Fibroblast of skin of right biceps (primary cell): ENCODE measurements at regions not wholly inside any gene's neighbourhood (a gene's known extent, or its start where the extent isn't known, plus 50 kb on each side); places are given as distances from the start of the nearest gene placed in this dataset.
A peak's percentile ranks its signal among the peaks of the same experiment; 100 is the strongest.

Experiments
- DNase-seq: peaks from one replicate; pipeline ENCODE4 v3.0.0-alpha.2; 2013

GRCh38 chr9:124179196-124180071, 78.3 kb upstream of the NEK6 start:
- DNase-seq, result no peak

DNA sequence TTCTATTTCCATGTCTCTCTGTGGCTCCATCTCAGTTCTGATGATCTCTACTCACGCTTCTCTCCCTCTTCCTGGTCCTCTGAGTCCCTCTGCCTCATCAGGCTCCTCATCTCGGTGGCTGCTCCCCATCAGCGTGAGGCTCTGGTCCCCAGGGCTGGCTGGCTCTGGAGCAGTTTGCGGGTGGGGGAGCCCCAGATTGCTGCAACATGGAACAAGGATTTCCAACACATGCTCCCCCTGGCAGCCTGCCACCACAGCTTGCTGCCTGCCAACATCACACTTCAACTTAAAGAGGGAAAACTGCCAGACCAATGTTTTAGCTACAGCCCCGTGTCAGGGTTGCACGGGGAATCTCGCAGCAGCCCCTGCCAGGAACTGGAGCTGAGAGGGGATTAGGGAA, 77.2 kb upstream of the NEK6 start:
- peak; percentile 44 for DNase-seq

GRCh38 chr9:124182741-124183140, 75.0 kb upstream of the NEK6 start:
- DNase-seq, result no peak

- DNase-seq, result no peak
Measured at GRCh38 chr9:124183772-124184171, 74.0 kb upstream of the NEK6 start.

DNA sequence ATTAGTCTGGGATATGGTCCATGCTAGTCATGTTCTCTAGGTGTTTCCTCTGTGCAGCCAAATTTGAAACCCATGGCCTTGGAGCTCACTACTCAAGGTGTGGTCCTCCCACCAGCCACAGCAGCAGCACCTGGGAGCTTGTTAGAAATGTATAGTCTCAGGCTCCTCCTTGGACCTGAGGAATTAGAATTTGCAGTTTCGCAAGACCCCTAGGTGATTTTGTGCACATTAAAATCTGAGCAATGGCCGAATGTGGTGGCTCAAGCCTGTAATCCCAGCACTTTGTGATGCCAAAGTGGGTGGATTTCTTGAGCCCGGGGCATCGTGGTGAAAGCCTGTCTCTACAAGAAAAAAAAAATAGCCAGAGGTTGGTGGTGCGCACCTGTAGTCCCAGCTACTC, 72.3 kb upstream of the NEK6 start:
- DNase-seq, result no peak

GRCh38 chr9:124187311-124187710, 70.4 kb upstream of the NEK6 start:
- DNase-seq, result no peak

GRCh38 chr9:124188331-124189110, 69.2 kb upstream of the NEK6 start:
- no peak for DNase-seq

GRCh38 chr9:124190761-124191160, 67.0 kb upstream of the NEK6 start:
- DNase-seq, result no peak

GRCh38 chr9:124191691-124192395, 65.9 kb upstream of the NEK6 start:
- no peak for DNase-seq

DNA sequence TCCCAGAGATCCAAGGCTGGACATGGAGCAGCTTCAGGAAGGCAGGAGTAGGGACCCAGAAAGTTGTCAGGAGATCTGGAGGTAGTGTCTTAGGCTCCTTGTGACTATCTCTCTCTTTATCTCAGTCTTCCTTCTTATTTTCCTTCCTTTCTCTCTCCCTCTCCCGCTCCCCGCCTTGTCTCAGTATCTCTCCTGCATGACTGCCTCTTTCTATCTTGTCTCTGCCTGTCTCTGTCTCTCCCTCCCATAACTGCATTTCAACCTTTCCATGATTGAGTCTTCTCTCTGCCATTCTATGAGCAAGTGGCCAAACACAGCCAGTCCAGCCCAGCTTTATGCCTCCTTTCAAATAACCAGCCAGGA, 61.0 kb upstream of the NEK6 start:
- DNase-seq, result no peak

- DNase-seq, result no peak
Measured at GRCh38 chr9:124197177-124198095, 60.3 kb upstream of the NEK6 start.

GRCh38 chr9:124198331-124198730, 59.4 kb upstream of the NEK6 start:
- no peak for DNase-seq

DNA sequence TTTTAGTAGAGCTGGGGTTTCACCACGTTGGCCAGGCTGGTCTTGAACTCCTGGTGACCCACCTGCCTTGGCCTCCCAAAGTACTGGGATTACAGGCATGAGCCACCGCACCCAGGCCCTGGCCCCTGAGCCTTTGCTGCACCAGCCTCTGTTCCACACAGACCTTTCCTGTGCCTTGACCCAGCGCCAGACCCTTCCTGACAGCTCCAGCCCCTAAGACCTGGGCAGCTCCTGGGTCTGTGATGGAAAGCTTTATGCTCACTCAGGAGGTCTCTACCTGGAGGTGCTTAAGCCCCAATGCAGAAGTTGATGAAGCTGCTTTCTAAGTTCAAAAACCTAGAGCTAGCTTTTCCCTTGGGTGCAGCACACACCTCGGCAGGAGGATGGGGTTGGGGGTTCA, 58.8 kb upstream of the NEK6 start:
- no peak for DNase-seq

- DNase-seq, result no peak
Measured at GRCh38 chr9:124199474-124199873, 58.3 kb upstream of the NEK6 start.

- DNase-seq, result peak; percentile 47
Measured at GRCh38 chr9:124202447-124202971, 55.2 kb upstream of the NEK6 start.

DNA sequence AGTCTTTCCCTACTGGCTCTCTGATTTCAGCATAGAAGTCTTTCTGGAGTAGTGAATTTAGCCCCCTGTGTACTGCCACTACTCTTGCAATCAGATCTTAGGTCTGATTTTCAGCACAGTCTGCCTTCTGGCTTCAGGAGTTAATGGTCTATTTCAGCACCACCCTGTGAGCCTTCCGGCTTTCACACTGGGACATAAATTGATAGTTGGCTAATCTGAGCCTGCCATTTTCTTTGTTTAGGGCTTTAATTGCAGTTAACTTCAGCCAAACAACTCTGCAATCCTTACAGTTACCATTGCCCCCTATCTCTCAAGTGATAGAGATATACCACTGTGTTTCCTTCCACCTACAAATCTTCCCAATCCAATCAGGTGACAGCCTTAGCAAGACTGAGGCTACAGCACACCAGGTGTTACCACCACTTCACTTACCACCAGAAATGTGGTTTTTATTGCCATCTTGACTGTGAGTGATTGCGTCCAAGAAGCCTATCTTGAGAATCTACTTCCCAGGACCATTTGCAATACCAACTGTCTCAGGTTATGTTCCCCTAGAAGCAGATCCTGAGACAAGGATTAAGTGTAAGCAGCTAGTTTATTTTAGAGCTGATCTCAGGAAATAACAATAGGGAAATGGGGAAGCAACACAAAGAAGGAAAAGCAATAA, 51.9 kb upstream of the NEK6 start:
- no peak for DNase-seq

GRCh38 chr9:124206391-124206790, 51.4 kb upstream of the NEK6 start:
- no peak for DNase-seq
